Mesendoderm (in vitro differentiated cells): ENCODE measurements at regions not wholly inside any gene's neighbourhood (a gene's known extent, or its start where the extent isn't known, plus 50 kb on each side); places are given as distances from the start of the nearest gene placed in this dataset.

Experiments used
- DNase-seq: peaks from one replicate; pipeline ENCODE4 v3.0.0; 2013
- H2AK5ac ChIP-seq: 2 replicates; pipeline ENCODE4 v1.6.1; 2013; ENCODE audit warnings: low read length, inconsistent platforms
- H2BK120ac ChIP-seq: 2 replicates; pipeline ENCODE4 v1.6.1; 2013; ENCODE audit warnings: low read depth, mild to moderate bottlenecking, low read length, moderate library complexity, mixed read lengths
- H2BK15ac ChIP-seq: replicated peaks from 2 replicates; pipeline ENCODE4 v1.6.1; 2013; ENCODE audit warnings: low read depth, mild to moderate bottlenecking, moderate library complexity
- H2BK5ac ChIP-seq: 2 replicates; pipeline ENCODE4 v1.6.1; 2013; ENCODE audit warnings: low read length, inconsistent platforms
- H3K18ac ChIP-seq: 2 replicates; pipeline ENCODE4 v1.6.1; 2013; ENCODE audit warnings: mild to moderate bottlenecking, low read length, mixed read lengths
- H3K23ac ChIP-seq: one replicate; pipeline ENCODE4 v1.6.1; 2013; ENCODE audit warnings: low read length
- H3K27ac ChIP-seq: 2 replicates; pipeline ENCODE4 v1.5.1; 2013; ENCODE audit warnings: low read depth, mild to moderate bottlenecking, inconsistent platforms, low read length, moderate library complexity
- H3K27me3 ChIP-seq: 2 replicates; pipeline ENCODE4 v1.6.1; 2013; ENCODE audit warnings: low read length, control low read depth, mild to moderate bottlenecking, inconsistent platforms; ENCODE audit not compliant: insufficient read depth, poor library complexity
- H3K36me3 ChIP-seq: 2 replicates; pipeline ENCODE4 v1.6.1; 2013; ENCODE audit warnings: low read length, inconsistent platforms; ENCODE audit not compliant: control insufficient read depth, insufficient read depth
- H3K4ac ChIP-seq: one replicate; pipeline ENCODE4 v1.6.1; 2013; ENCODE audit warnings: low read depth, mild to moderate bottlenecking, low read length, moderate library complexity
- H3K4me1 ChIP-seq: 2 replicates; pipeline ENCODE4 v1.6.1; 2013; ENCODE audit warnings: low read depth, low read length, inconsistent platforms; ENCODE audit not compliant: control insufficient read depth
- H3K4me2 ChIP-seq: 2 replicates; pipeline ENCODE4 v1.6.1; 2013; ENCODE audit warnings: low read length
- H3K4me3 ChIP-seq: 2 replicates; pipeline ENCODE4 v1.5.1; 2013; ENCODE audit warnings: mild to moderate bottlenecking, low read length
- H3K56ac ChIP-seq: one replicate; pipeline ENCODE4 v1.6.1; 2013; ENCODE audit warnings: low read length
- H3K79me1 ChIP-seq: 2 replicates; pipeline ENCODE4 v1.6.1; 2013; ENCODE audit warnings: low read length, inconsistent platforms
- H3K79me2 ChIP-seq: 2 replicates; pipeline ENCODE4 v1.6.1; 2013; ENCODE audit warnings: mild to moderate bottlenecking, low read length; ENCODE audit not compliant: control insufficient read depth, insufficient read depth
- H3K9ac ChIP-seq: 2 replicates; pipeline ENCODE4 v1.6.1; 2013; ENCODE audit warnings: low read length, inconsistent platforms
- H4K5ac ChIP-seq: one replicate; pipeline ENCODE4 v1.6.1; 2013; ENCODE audit warnings: low read length
- H4K8ac ChIP-seq: one replicate; pipeline ENCODE4 v1.6.1; 2013; ENCODE audit warnings: low read depth, mild to moderate bottlenecking, control low read depth, low read length, moderate library complexity
- WGBS: extraction: QIAGEN DNeasy Blood & Tissue Kit; methylation state at CpG from one replicate; pipeline ENCODE4 v1.1.7; 2013; ENCODE audit warnings: low lambda C conversion rate, missing lambda C conversion rate; ENCODE audit not compliant: insufficient coverage; ENCODE audit errors: extremely low coverage; 5-methylcytosine and 5-hydroxymethylcytosine counted together

DNA sequence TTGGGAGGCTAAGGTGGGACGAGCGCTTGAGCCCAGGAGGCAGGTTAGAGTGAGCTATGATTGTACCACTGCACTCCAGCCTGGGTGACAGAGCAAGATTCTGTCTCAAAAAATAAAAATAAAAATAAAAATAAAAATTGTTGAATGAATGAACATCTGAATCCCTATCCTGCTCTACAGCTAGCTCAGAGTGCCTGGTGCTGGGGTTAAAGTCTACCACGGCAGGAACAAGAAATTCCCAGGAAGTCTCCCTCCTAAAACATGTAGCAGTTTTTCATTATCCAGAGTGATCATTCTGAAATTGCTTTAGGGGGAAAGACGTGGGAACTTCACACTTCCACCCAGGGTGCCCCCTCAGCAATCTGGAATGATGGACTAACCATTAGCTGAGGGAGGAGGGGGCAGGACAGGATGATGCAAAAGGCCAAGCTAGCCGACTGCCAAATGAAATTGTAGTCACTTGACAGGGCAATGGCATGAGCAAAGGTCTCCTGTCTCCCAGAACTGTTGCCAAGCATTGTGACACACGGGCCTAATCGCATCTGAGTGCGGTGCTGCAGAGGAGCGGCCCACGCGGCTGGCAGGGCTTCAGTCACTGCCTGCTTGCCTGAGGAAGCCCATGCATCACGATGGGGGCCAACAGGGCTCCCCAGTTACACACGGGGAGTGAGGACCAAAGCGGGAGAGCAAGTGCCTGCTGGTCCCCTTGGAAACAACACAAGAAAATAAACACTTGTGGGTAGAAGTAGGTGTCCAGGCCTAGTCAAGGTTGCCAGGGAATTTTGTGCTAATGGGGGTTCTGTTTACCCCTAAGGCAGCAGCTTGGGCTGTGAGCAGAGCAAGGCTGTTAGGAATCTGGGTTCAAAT, 85.7 kb downstream of the NENF start:
- Histone ChIP-seq H2BK120ac (no peak overlapping the region), H3K18ac (no peak overlapping the region), H2BK15ac (no peak overlapping the region), H4K8ac (no peak overlapping the region), H3K36me3 (no peaks in the 10 kb centered on the region), H3K23ac (no peak overlapping the region), H3K4ac (no peak overlapping the region), H3K56ac (peak overlapping the region; percentile 58), H4K5ac (no peak overlapping the region), H3K79me1 (no peaks in the 10 kb centered on the region), H3K79me2 (no peaks in the 10 kb centered on the region), H3K4me2 (no peak overlapping the region), H2AK5ac (no peak overlapping the region), H3K27ac (no peak overlapping the region), H2BK5ac (no peak overlapping the region), H3K27me3 (no peaks in the 10 kb centered on the region), H3K4me1 (peaks cover 7% of the 10 kb centered on the region), H3K9ac (no peak overlapping the region), H3K4me3 (no peak overlapping the region)
- peak; percentile 53 for DNase-seq
- no CpG with 5 or more reads among the region's 14 CpGs for WGBS

DNA sequence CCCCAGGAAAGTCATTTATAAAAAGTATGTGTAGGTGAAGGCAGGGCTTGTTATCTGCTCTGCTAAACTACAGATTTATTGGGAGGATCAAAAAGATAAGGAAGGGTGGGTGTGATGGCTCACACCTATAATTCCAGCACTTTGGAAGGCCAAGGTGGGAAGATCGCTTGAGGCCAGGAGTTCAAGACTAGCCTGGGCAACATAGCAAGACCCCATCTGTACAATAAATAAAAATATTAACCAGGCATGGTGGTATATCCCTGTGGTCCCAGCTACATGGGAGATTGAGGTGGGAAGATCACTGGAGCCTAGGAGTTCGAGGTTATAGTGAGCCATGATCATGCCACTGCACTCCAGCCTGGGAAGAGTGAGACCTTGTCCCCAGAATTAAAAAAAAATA, 86.4 kb downstream of the NENF start:
- H3K4me3 ChIP-seq: no peak overlapping the region
- no peak overlapping the region for H4K5ac ChIP-seq
- H3K56ac ChIP-seq: no peak overlapping the region
- H3K18ac ChIP-seq: no peak overlapping the region
- peaks cover 3% of the 10 kb centered on the region for H3K4me1 ChIP-seq
- H3K27me3 ChIP-seq: no peaks in the 10 kb centered on the region
- DNase-seq: no peak
- H3K79me1 ChIP-seq: no peaks in the 10 kb centered on the region
- no peak overlapping the region for H3K27ac ChIP-seq
- no peak overlapping the region for H2BK120ac ChIP-seq
- no peak overlapping the region for H3K4me2 ChIP-seq
- WGBS: no CpG with 5 or more reads among the region's 2 CpGs
- H3K4ac ChIP-seq: no peak overlapping the region
- H3K79me2 ChIP-seq: no peaks in the 10 kb centered on the region
- no peak overlapping the region for H2BK5ac ChIP-seq
- no peak overlapping the region for H2AK5ac ChIP-seq
- H3K9ac ChIP-seq: no peak overlapping the region
- no peak overlapping the region for H3K23ac ChIP-seq
- no peak overlapping the region for H4K8ac ChIP-seq
- H2BK15ac ChIP-seq: no peak overlapping the region
- no peaks in the 10 kb centered on the region for H3K36me3 ChIP-seq

DNA sequence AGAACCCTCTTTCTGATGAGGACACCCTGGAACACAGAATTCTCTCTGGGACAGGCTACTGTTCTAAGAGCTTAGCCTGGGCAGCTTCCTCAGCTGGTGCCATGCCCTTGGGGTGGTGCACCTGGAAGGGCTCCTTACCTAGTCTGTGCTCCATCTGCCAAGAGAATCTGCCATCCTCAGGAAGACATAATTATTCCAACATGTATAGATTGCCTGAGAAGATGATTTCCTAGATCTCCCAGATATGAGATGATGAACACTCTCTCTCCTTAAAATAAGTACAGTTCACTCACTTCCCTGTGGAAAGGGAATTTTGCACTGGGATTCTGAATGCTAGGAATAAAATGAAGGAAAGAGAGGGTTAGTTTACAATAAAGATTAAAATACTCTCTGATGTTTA, 87.6 kb downstream of the NENF start:
- no peak overlapping the region for H3K23ac ChIP-seq
- no peak overlapping the region for H4K5ac ChIP-seq
- H3K4ac ChIP-seq: no peak overlapping the region
- no peaks in the 10 kb centered on the region for H3K79me2 ChIP-seq
- H2BK15ac ChIP-seq: no peak overlapping the region
- no peak overlapping the region for H2AK5ac ChIP-seq
- no peaks in the 10 kb centered on the region for H3K36me3 ChIP-seq
- H2BK120ac ChIP-seq: no peak overlapping the region
- H3K18ac ChIP-seq: no peak overlapping the region
- H3K9ac ChIP-seq: no peak overlapping the region
- DNase-seq: no peak
- no peak overlapping the region for H3K56ac ChIP-seq
- H3K27ac ChIP-seq: no peak overlapping the region
- no peak overlapping the region for H2BK5ac ChIP-seq
- no peak overlapping the region for H3K4me2 ChIP-seq
- no peaks in the 10 kb centered on the region for H3K27me3 ChIP-seq
- H3K4me1 ChIP-seq: peaks cover 3% of the 10 kb centered on the region
- no peak overlapping the region for H3K4me3 ChIP-seq
- H3K79me1 ChIP-seq: no peaks in the 10 kb centered on the region
- H4K8ac ChIP-seq: no peak overlapping the region

DNA sequence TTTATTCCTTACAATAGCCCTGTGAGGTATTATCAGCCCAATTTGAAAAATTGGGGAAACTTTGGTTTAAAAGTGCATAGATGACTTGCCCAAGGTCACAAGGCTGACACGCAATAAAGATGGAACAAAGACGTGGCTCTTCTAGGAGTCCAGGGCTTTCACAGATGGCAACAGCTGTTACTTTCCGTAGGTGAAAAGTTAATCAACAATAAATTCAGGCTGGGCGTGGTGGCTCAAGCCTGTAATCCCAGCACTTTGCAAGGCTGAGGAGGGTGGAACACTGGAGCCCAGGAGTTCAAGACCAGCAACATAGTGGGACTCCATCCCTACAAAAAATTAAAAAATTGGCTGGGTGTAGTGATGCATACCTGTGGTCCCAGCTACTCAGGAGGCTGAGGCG, 87.8 kb upstream of the ATF3 start:
- no peak overlapping the region for H4K8ac ChIP-seq
- no peaks in the 10 kb centered on the region for H3K79me2 ChIP-seq
- H3K4me1 ChIP-seq: no peaks in the 10 kb centered on the region
- H3K23ac ChIP-seq: no peak overlapping the region
- H3K36me3 ChIP-seq: no peaks in the 10 kb centered on the region
- DNase-seq: no peak
- H3K79me1 ChIP-seq: no peaks in the 10 kb centered on the region
- H3K27me3 ChIP-seq: no peaks in the 10 kb centered on the region
- H3K18ac ChIP-seq: no peak overlapping the region
- H3K56ac ChIP-seq: no peak overlapping the region
- H3K4me2 ChIP-seq: no peak overlapping the region
- no peak overlapping the region for H2BK15ac ChIP-seq
- no peak overlapping the region for H3K9ac ChIP-seq
- H4K5ac ChIP-seq: no peak overlapping the region
- no peak overlapping the region for H2BK120ac ChIP-seq
- H2BK5ac ChIP-seq: no peak overlapping the region
- WGBS: no CpG with 5 or more reads among the region's 5 CpGs
- H3K4ac ChIP-seq: no peak overlapping the region
- H3K27ac ChIP-seq: no peak overlapping the region
- H2AK5ac ChIP-seq: no peak overlapping the region
- no peak overlapping the region for H3K4me3 ChIP-seq

DNA sequence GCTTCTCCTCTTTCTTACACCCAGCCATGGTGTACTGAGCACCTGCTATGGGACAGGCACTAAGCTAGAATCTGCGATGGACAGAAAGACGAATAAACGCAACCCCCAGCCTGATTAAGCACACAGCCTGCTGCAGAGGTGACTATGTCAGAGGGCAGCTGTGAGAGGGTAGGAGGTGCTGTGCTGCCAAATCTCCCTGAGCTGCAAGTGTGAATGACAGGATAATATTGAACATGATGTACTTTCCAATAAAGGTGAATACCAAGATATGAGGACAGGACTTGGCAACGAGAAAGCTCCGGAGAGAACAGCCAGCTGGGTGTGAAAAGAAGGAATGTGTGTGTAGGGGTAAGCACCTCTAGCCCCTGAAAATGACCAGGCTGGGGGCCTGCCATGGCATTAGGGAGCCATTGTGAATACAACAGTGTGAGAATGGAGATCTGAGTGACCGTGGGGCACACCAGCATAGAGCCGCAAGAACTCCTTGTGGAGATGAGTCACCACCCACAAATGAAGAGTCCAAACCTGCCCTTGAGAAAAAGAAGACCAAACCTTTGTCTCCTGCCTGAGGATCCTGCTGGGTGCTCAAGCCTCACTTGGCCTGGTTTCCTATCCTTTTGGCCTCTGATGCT, 83.0 kb upstream of the ATF3 start:
- DNase-seq: no peak
- H3K4me3 ChIP-seq: no peak overlapping the region
- no peak overlapping the region for H3K4me2 ChIP-seq
- H3K4me1 ChIP-seq: no peaks in the 10 kb centered on the region
- H2BK15ac ChIP-seq: no peak overlapping the region
- H3K27ac ChIP-seq: no peak overlapping the region
- no CpG with 5 or more reads among the region's 7 CpGs for WGBS
- H3K4ac ChIP-seq: no peak overlapping the region
- H2BK5ac ChIP-seq: no peak overlapping the region
- no peak overlapping the region for H4K5ac ChIP-seq
- H2BK120ac ChIP-seq: no peak overlapping the region
- no peak overlapping the region for H3K9ac ChIP-seq
- no peak overlapping the region for H2AK5ac ChIP-seq
- H3K56ac ChIP-seq: no peak overlapping the region
- no peaks in the 10 kb centered on the region for H3K27me3 ChIP-seq
- no peaks in the 10 kb centered on the region for H3K36me3 ChIP-seq
- no peak overlapping the region for H3K18ac ChIP-seq
- H3K79me1 ChIP-seq: no peaks in the 10 kb centered on the region
- no peak overlapping the region for H3K23ac ChIP-seq
- no peak overlapping the region for H4K8ac ChIP-seq
- H3K79me2 ChIP-seq: no peaks in the 10 kb centered on the region
